IMR-90 (cell line): ENCODE measurements at regions not wholly inside any gene's neighbourhood (a gene's known extent, or its start where the extent isn't known, plus 50 kb on each side); places are given as distances from the start of the nearest gene placed in this dataset.
"Not testable (repeated sequence)": the region's sequence is repeated elsewhere in the genome, so short reads cannot be mapped to it uniquely, and the experiment has no call there.

Source experiments
- ATAC-seq: fragments of 200-7000 bp; cut with Tn5 transposase; 2 replicates; pipeline ENCODE4 v1.9.1; 2020; ENCODE audit warnings: low read depth, mild to moderate bottlenecking, moderate library complexity
- BruUV-seq: library from RNA; stranded (reverse); fragments of 400-500 nt; replicated peaks from 2 replicates; lab custom pipeline; 2021; lab: Mats Ljungman, UMichigan
- CTCF ChIA-PET: fragments of 300-600 bp; formaldehyde crosslinking; extraction: SDS; loops from one replicate; lab custom pipeline; 2021; ENCODE audit warnings: antibody characterized with exemption; lab: Yijun Ruan, JAX
- POLR2A ChIA-PET: fragments of 300-600 bp; sonication (Branson Sonifier 250); formaldehyde crosslinking; loops from one replicate; lab custom pipeline; 2022; ENCODE audit warnings: antibody characterized with exemption; ENCODE audit not compliant: unreplicated experiment; lab: Charles Lee
- DNase-seq: peaks from one replicate; pipeline ENCODE4 v3.0.0; 2013
- H2AFZ ChIP-seq: replicated peaks from 2 replicates; pipeline ENCODE3; 2013; ENCODE audit warnings: low read length, mild to moderate bottlenecking; ENCODE audit not compliant: poor library complexity
- H2AK5ac ChIP-seq: 2 replicates; pipeline ENCODE4 v1.6.1; 2013; ENCODE audit warnings: low read depth, low read length, inconsistent platforms
- H2AK9ac ChIP-seq: replicated peaks from 2 replicates; pipeline ENCODE3; 2013; ENCODE audit warnings: mild to moderate bottlenecking, low read depth, low read length, moderate library complexity; ENCODE audit not compliant: poor library complexity
- H2BK120ac ChIP-seq: 2 replicates; pipeline ENCODE4 v1.6.1; 2013; ENCODE audit warnings: low read depth, low read length, inconsistent platforms
- H2BK15ac ChIP-seq: 3 replicates; pipeline ENCODE4 v1.6.1; 2013; ENCODE audit warnings: low read depth, low read length, inconsistent platforms
- H2BK20ac ChIP-seq: 2 replicates; pipeline ENCODE4 v1.6.1; 2013; ENCODE audit warnings: low read depth, mild to moderate bottlenecking, inconsistent platforms, low read length, moderate library complexity
- H2BK5ac ChIP-seq: 2 replicates; pipeline ENCODE4 v1.6.1; 2013; ENCODE audit warnings: mild to moderate bottlenecking, low read depth, low read length, inconsistent platforms; ENCODE audit not compliant: poor library complexity, severe bottlenecking
- H3K14ac ChIP-seq: replicated peaks from 2 replicates; pipeline ENCODE4 v1.6.1; 2013; ENCODE audit warnings: low read depth, low read length, inconsistent platforms
- H3K18ac ChIP-seq: 2 replicates; pipeline ENCODE4 v1.6.1; 2013; ENCODE audit warnings: low read depth, low read length, control low read depth
- H3K23ac ChIP-seq: 2 replicates; pipeline ENCODE4 v1.6.1; 2013; ENCODE audit warnings: low read depth, low read length, inconsistent platforms
- H3K27ac ChIP-seq: 2 replicates; pipeline ENCODE4 v1.5.1; 2013; ENCODE audit warnings: mild to moderate bottlenecking, control low read depth, low read length; ENCODE audit not compliant: insufficient read depth
- H3K27me3 ChIP-seq: 2 replicates; pipeline ENCODE4 v1.6.1; 2013; ENCODE audit warnings: low read length; ENCODE audit not compliant: control insufficient read depth, insufficient read depth
- H3K36me3 ChIP-seq: 2 replicates; pipeline ENCODE4 v1.6.1; 2013; ENCODE audit warnings: low read length, mixed read lengths; ENCODE audit not compliant: control insufficient read depth, insufficient read depth
- H3K4ac ChIP-seq: 2 replicates; pipeline ENCODE4 v1.6.1; 2013; ENCODE audit warnings: low read depth, low read length, inconsistent platforms
- H3K4me1 ChIP-seq: 2 replicates; pipeline ENCODE4 v1.6.1; 2013; ENCODE audit warnings: low read length, mixed read lengths; ENCODE audit not compliant: control insufficient read depth, insufficient read depth
- H3K4me2 ChIP-seq: 2 replicates; pipeline ENCODE4 v1.6.1; 2013; ENCODE audit warnings: low read depth, mild to moderate bottlenecking, control low read depth, low read length, moderate library complexity
- H3K4me3 ChIP-seq: 2 replicates; pipeline ENCODE4 v1.5.1; 2013; ENCODE audit warnings: low read depth, mild to moderate bottlenecking, control low read depth, low read length, moderate library complexity; ENCODE audit not compliant: insufficient read depth
- H3K56ac ChIP-seq: 2 replicates; pipeline ENCODE4 v1.6.1; 2013; ENCODE audit warnings: low read length, inconsistent platforms; ENCODE audit not compliant: insufficient read depth; ENCODE audit errors: extremely low read depth
- H3K79me1 ChIP-seq, 2 experiments: 2 replicates each; pipeline ENCODE4 v1.6.1; 2013; ENCODE audit warnings: low read length in 2 of 2, inconsistent platforms in 1 of 2, low read depth in 1 of 2
- H3K9ac ChIP-seq: 2 replicates; pipeline ENCODE4 v1.6.1; 2013; ENCODE audit warnings: low read depth, low read length, control low read depth
- H3K9me1 ChIP-seq: 2 replicates; pipeline ENCODE4 v1.6.1; 2013; ENCODE audit warnings: low read length, inconsistent platforms; ENCODE audit not compliant: insufficient read depth
- H3K9me3 ChIP-seq: 2 replicates; pipeline ENCODE4 v1.6.1; 2013; ENCODE audit warnings: low read length; ENCODE audit not compliant: control insufficient read depth, insufficient read depth
- H4K20me1 ChIP-seq: 2 replicates; pipeline ENCODE4 v1.6.1; 2013; ENCODE audit warnings: low read length, inconsistent platforms; ENCODE audit not compliant: insufficient read depth
- H4K5ac ChIP-seq: 2 replicates; pipeline ENCODE4 v1.6.1; 2013; ENCODE audit warnings: mild to moderate bottlenecking, low read depth, low read length, control low read depth
- H4K8ac ChIP-seq, 2 experiments: 2 replicates each; pipeline ENCODE4 v1.6.1; 2013; ENCODE audit warnings: low read depth in 2 of 2, low read length in 2 of 2, control low read depth in 1 of 2, inconsistent platforms in 1 of 2
- H4K91ac ChIP-seq: 2 replicates; pipeline ENCODE4 v1.6.1; 2013; ENCODE audit warnings: low read depth, low read length, inconsistent platforms; ENCODE audit not compliant: insufficient read depth
- WGBS, 2 experiments: methylation state at CpG; one replicate each; pipeline versions ENCODE4 v1.1.5 to v1.1.7; 2013; ENCODE audit warnings: missing lambda C conversion rate in 2 of 2; ENCODE audit not compliant: insufficient read length in 1 of 2; ENCODE audit errors: extremely low coverage in 2 of 2; 5-methylcytosine and 5-hydroxymethylcytosine counted together
- dilution Hi-C: fragments of 300-500 bp; cut with HindIII; formaldehyde crosslinking; loops from one replicate; pipeline ENCODE4 v1.14.3; 2018; ENCODE audit warnings: low sequenced_read_pairs; ENCODE audit not compliant: unreplicated experiment
- in situ Hi-C: fragments of 300-500 bp; cut with MboI; formaldehyde crosslinking; loops from 3 replicates; pipeline ENCODE4 v1.14.3; 2019; ENCODE audit warnings: low sequenced_read_pairs, inconsistent platforms, mixed read lengths
- intact Hi-C: fragments of 100-400 bp; cut with micrococcal nuclease; formaldehyde crosslinking; loops from 2 replicates; pipeline ENCODE4 v1.10.0; 2022

DNA sequence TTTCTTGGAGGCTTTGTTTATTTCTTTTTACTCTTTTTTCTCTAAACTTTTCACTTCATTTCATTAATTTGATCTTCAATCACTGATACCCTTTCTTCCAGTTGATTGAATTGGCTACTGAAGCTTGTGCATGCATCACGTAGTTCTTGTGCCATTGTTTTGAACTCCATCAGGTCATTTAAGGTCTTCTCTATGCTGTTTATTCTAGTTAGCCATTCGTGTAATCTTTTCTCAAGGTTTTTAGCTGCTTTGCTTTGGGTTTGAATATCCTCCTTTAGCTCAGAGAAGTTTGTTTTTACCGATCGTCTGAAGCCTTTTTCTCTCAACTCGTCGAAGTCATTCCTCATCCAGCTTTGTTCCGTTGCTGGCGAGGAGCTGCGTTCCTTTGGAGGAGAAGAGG lies 189.9 kb downstream of the TTC6 start:
- H2BK20ac ChIP-seq, H2AK5ac ChIP-seq, H3K23ac ChIP-seq, intact Hi-C loops, H3K4me2 ChIP-seq, H4K5ac ChIP-seq, H3K27ac ChIP-seq, in situ Hi-C loops, ATAC-seq, CTCF ChIA-PET, H3K4ac ChIP-seq, H3K4me1 ChIP-seq, H2BK15ac ChIP-seq, H3K14ac ChIP-seq, H2BK5ac ChIP-seq, H2AK9ac ChIP-seq, H3K79me1 ChIP-seq, H3K27me3 ChIP-seq, H3K9me1 ChIP-seq, H4K91ac ChIP-seq, H3K18ac ChIP-seq, POLR2A ChIA-PET, H4K8ac ChIP-seq, BruUV-seq, H3K9ac ChIP-seq, H3K4me3 ChIP-seq, dilution Hi-C loops, H3K56ac ChIP-seq, H2BK120ac ChIP-seq, H3K9me3 ChIP-seq, H4K20me1 ChIP-seq, DNase-seq, H2AFZ ChIP-seq, H3K36me3 ChIP-seq: not testable (repeated sequence)
- 0% methylated on average over 1 of the region's 9 CpGs; no CpG with 5 or more reads in 1 of the 2 experiments for WGBS, 2 experiments

DNA sequence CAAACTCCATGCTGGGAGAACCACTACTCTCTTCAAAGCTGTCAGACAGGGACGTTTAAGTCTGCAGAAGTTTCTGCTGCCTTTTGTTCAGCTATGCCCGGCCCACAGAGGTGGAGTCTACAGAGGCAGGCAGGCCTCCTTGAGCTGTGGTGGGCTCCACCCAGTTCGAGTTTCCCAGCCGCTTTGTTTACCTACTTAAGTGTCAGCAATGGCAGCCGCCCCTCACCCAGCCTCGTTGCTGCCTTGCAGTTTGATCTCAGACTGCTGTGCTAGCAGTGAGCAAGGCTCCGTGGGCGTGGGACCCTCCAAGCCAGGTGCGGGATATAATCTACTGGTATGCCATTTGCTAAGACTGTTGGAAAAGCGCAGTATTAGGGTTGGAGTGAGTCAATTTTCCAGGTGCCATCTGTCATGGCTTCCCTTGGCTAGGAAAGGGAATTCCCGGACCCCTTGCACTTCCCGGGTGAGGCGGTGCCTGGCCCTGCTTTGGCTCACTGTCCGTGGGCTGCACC lies 190.7 kb downstream of the TTC6 start:
- H3K9ac ChIP-seq, H2AFZ ChIP-seq, H4K20me1 ChIP-seq, H2AK5ac ChIP-seq, H2BK15ac ChIP-seq, ATAC-seq, H2BK20ac ChIP-seq, H3K4me2 ChIP-seq, H3K27ac ChIP-seq, in situ Hi-C loops, dilution Hi-C loops, H3K36me3 ChIP-seq, DNase-seq, H3K4ac ChIP-seq, H3K14ac ChIP-seq, H4K91ac ChIP-seq, H3K9me3 ChIP-seq, H2BK5ac ChIP-seq, H3K79me1 ChIP-seq, BruUV-seq, H3K56ac ChIP-seq, H3K23ac ChIP-seq, H3K4me3 ChIP-seq, POLR2A ChIA-PET, H2AK9ac ChIP-seq, H3K18ac ChIP-seq, H3K9me1 ChIP-seq, H3K4me1 ChIP-seq, CTCF ChIA-PET, H4K8ac ChIP-seq, H3K27me3 ChIP-seq, H4K5ac ChIP-seq, intact Hi-C loops, H2BK120ac ChIP-seq: not testable (repeated sequence)
- WGBS, 2 experiments = 79% methylated on average over 9 of the region's 14 CpGs; no CpG with 5 or more reads in 1 of the 2 experiments
